ENCODE measurements at regions not wholly inside any gene's neighbourhood (a gene's known extent, or its start where the extent isn't known, plus 50 kb on each side); places are given as distances from the start of the nearest gene placed in this dataset.
"Not testable (repeated sequence)": the region's sequence is repeated elsewhere in the genome, so short reads cannot be mapped to it uniquely, and the experiment has no call there.

- Mint-ChIP-seq H3K36me3 (peaks cover 0 to 13% (median 0%) of the 10 kb centered on the region in 3 donors), H3K4me1 (no peaks in the 10 kb centered on the region), H3K4me3 (no peak overlapping the region), H3K27me3 (no peaks in the 10 kb centered on the region), H3K27ac (no peak overlapping the region), H3K9me3 (peaks cover 10 to 46% (median 20%) of the 10 kb centered on the region in 9 donors)
- no peak for ATAC-seq
- POLR2A ChIA-PET = no interaction called here
- no peak for DNase-seq
Measured at GRCh38 chr5:144638787-144639186, 468.1 kb downstream of the KCTD16 start.

GRCh38 chr5:144634138-144634537, 463.5 kb downstream of the KCTD16 start:
- no peak for DNase-seq
- POLR2A ChIA-PET = no interaction called here
- Mint-ChIP-seq H3K9me3 (peaks cover 21 to 68% (median 32%) of the 10 kb centered on the region in 9 donors), H3K27me3 (no peaks in the 10 kb centered on the region), H3K4me1 (no peaks in the 10 kb centered on the region), H3K36me3 (peaks cover 0 to 31% (median 2%) of the 10 kb centered on the region in 3 donors), H3K4me3 (no peak overlapping the region), H3K27ac (no peak overlapping the region)
- no peak for ATAC-seq

DNA sequence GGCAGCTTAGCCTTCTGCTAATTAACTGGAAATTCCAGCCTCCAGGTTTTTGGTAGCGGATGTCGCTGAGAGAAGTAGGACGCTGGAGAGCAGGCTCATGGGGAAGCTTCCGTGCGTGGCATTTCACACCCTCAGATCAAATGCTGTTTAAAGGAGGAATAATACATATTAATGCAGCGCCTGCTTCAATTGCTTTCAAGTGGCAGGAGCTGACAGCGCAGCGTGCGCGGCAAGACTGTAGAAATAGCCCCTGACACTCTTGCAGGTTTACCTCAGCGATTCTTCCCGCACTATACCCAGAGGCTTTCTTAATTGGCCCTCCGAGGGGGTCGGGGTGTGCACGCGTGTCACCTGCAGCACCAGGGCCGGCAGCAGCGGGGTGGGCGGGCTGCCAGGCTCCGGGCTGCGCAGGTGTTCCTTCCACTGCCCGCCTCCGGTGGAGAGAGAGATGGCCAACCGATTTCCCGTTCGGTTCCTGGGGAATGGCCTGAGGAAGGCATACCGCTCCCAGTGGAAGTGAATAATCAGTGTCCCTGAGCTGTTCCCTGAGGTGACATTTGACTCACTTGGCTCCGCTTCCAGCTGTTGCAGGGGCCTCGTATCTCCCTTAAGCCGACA, 427.9 kb downstream of the KCTD16 start:
- ATAC-seq (no peak), DNase-seq (no peak)
- POLR2A ChIA-PET = interaction anchor here (0.7 kb wide), 1 partner anchor 623 kb away, joined by 9 read pairs; no protein-coding TSS in a partner anchor
- H3K4me3 Mint-ChIP-seq = no peak overlapping the region
- peaks cover 0 to 10% (median 7%) of the 10 kb centered on the region in 9 donors for H3K9me3 Mint-ChIP-seq
- peaks cover 0 to 5% (median 0%) of the 10 kb centered on the region in 3 donors for H3K36me3 Mint-ChIP-seq
- peaks cover 1 to 21% (median 5%) of the 10 kb centered on the region in 5 donors for H3K27me3 Mint-ChIP-seq
- no peaks in the 10 kb centered on the region for H3K4me1 Mint-ChIP-seq
- H3K27ac Mint-ChIP-seq = peak overlapping the region in 1 of 10 donors; percentile 65

- POLR2A ChIA-PET = no interaction called here
- peaks cover 1 to 21% (median 5%) of the 10 kb centered on the region in 5 donors for H3K27me3 Mint-ChIP-seq
- no peak overlapping the region for H3K27ac Mint-ChIP-seq
- no peak overlapping the region for H3K4me3 Mint-ChIP-seq
- DNase-seq (no peak), ATAC-seq (no peak)
- no peaks in the 10 kb centered on the region for H3K4me1 Mint-ChIP-seq
- H3K36me3 Mint-ChIP-seq = peaks cover 0 to 5% (median 0%) of the 10 kb centered on the region in 3 donors
- H3K9me3 Mint-ChIP-seq = peaks cover 0 to 14% (median 6%) of the 10 kb centered on the region in 9 donors
Measured at GRCh38 chr5:144596517-144596916, 425.8 kb downstream of the KCTD16 start.

DNA sequence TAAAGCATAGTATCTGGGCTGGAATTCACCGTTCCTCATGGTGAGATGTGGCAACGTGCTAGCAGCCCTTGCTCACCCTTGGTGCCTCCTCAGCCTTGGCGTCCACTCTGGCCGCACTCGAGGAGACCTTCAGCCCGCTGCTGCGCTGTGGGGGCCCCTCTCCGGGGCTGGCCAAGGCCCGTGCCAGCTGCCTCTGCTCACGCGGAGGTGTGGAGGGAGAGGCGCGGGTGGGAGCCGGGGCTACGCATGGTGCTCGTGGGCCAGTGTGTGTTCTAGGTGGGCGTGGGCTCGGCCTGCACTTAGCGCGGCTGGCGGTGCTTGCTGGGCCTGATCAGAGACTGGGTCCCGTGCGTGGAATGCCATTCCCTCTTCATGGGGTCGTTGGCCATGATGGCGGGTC, 424.2 kb downstream of the KCTD16 start:
- peaks cover 0 to 18% (median 5%) of the 10 kb centered on the region in 5 donors for H3K27me3 Mint-ChIP-seq
- no peaks in the 10 kb centered on the region for H3K4me1 Mint-ChIP-seq
- peaks cover 0 to 21% (median 9%) of the 10 kb centered on the region in 9 donors for H3K9me3 Mint-ChIP-seq
- peaks cover 0 to 5% (median 0%) of the 10 kb centered on the region in 3 donors for H3K36me3 Mint-ChIP-seq
- ATAC-seq = no peak
- H3K27ac Mint-ChIP-seq = no peak overlapping the region
- POLR2A ChIA-PET = no interaction called here
- no peak overlapping the region for H3K4me3 Mint-ChIP-seq
- DNase-seq = no peak

DNA sequence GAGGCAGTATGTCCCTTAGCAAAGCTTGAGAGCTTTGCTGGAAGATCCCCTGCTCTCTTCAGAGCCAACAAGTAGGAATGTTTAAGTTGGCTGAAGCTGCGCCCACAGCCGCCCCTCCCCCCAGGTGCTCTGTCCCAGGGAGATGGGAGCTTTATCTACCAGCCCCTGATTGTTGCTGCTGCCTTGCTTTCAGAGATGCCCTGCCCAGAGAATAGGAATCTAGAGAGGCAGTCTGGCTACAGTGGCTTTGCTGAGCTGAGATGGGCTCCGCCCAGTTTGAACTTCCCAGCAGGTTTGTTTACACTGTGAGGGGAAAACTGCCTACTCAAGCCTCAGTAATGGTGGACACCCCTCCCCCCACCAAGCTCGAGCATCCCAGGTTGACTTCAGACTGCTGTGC, 423.6 kb downstream of the KCTD16 start:
- H3K27me3 Mint-ChIP-seq = peaks cover 0 to 11% (median 2%) of the 10 kb centered on the region in 5 donors
- DNase-seq, ATAC-seq, H3K4me3 Mint-ChIP-seq, H3K27ac Mint-ChIP-seq, H3K36me3 Mint-ChIP-seq, H3K4me1 Mint-ChIP-seq, POLR2A ChIA-PET: not testable (repeated sequence)
- H3K9me3 Mint-ChIP-seq = peaks cover 0 to 25% (median 7%) of the 10 kb centered on the region in 9 donors

- Mint-ChIP-seq H3K4me3 (no peak overlapping the region), H3K27me3 (no peaks in the 10 kb centered on the region), H3K36me3 (no peaks in the 10 kb centered on the region), H3K4me1 (no peaks in the 10 kb centered on the region), H3K9me3 (peaks cover 0 to 17% (median 3%) of the 10 kb centered on the region in 9 donors), H3K27ac (no peak overlapping the region)
- ATAC-seq (no peak), DNase-seq (no peak)
- POLR2A ChIA-PET = no interaction called here
Measured at GRCh38 chr5:144585681-144586080, 415.0 kb downstream of the KCTD16 start.

- no peaks in the 10 kb centered on the region for H3K27me3 Mint-ChIP-seq
- H3K27ac Mint-ChIP-seq = no peak overlapping the region
- ATAC-seq = no peak
- H3K36me3 Mint-ChIP-seq = no peaks in the 10 kb centered on the region
- H3K9me3 Mint-ChIP-seq = peaks cover 0 to 11% (median 3%) of the 10 kb centered on the region in 9 donors
- DNase-seq = no peak
- no peaks in the 10 kb centered on the region for H3K4me1 Mint-ChIP-seq
- POLR2A ChIA-PET = no interaction called here
- H3K4me3 Mint-ChIP-seq = no peak overlapping the region
Measured at GRCh38 chr5:144583541-144584449, 413.1 kb downstream of the KCTD16 start.

DNA sequence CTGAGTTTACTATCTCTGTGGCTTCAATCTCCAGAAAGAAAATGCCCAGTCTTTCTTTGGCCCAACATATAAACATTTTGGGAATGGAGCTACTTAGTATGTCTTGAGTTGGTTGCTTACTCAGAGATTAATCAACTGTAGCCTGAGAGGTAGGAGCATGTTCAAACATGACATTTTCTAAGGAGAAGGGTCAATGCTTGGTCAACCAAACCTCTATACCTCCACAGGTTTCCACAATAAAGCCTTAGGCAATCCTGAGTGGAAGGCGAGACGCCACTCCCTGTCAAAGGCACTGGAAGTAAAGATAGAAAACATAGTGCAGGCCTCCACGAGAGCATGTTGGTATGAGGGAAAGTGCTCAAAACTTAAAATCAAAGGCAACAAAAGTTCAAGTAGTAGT, 411.4 kb downstream of the KCTD16 start:
- Mint-ChIP-seq H3K27me3 (no peaks in the 10 kb centered on the region), H3K36me3 (no peaks in the 10 kb centered on the region), H3K27ac (no peak overlapping the region), H3K4me1 (no peaks in the 10 kb centered on the region), H3K4me3 (no peak overlapping the region), H3K9me3 (peaks cover 0 to 9% (median 3%) of the 10 kb centered on the region in 9 donors)
- DNase-seq (no peak), ATAC-seq (no peak)
- POLR2A ChIA-PET = no interaction called here

DNA sequence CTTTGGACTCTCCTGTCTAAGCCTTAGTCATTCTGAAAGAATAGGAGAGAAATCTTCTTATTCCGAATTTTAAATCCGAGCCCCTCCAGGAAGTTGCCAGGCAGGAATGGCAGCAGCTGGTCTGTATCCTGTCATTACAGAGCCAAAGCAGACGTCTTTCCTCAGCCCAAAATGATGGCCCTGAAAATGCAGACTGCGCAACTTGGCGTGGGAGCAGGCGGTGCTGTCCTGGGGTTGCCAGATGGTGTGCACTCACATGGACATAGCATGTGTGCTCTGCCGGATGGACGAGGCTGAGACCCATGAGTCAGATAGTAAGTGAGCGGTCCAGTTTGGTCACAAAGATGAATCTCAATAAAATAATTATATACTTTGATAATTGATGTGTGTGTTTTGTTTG, 410.4 kb downstream of the KCTD16 start:
- peaks cover 0 to 9% (median 2%) of the 10 kb centered on the region in 9 donors for H3K9me3 Mint-ChIP-seq
- H3K36me3 Mint-ChIP-seq = no peaks in the 10 kb centered on the region
- ATAC-seq (no peak), DNase-seq (no peak)
- no peak overlapping the region for H3K27ac Mint-ChIP-seq
- no peaks in the 10 kb centered on the region for H3K27me3 Mint-ChIP-seq
- H3K4me1 Mint-ChIP-seq = no peaks in the 10 kb centered on the region
- no peak overlapping the region for H3K4me3 Mint-ChIP-seq
- POLR2A ChIA-PET = no interaction called here

- POLR2A ChIA-PET = no interaction called here
- Mint-ChIP-seq H3K36me3 (no peaks in the 10 kb centered on the region), H3K27ac (no peak overlapping the region), H3K9me3 (peaks cover 0 to 16% (median 4%) of the 10 kb centered on the region in 9 donors), H3K27me3 (no peaks in the 10 kb centered on the region), H3K4me3 (no peak overlapping the region), H3K4me1 (no peaks in the 10 kb centered on the region)
- ATAC-seq = no peak
- no peak for DNase-seq
Measured at GRCh38 chr5:144577676-144578075, 407.0 kb downstream of the KCTD16 start.

- ATAC-seq = no peak
- POLR2A ChIA-PET = no interaction called here
- no peak for DNase-seq
- Mint-ChIP-seq H3K4me3 (no peak overlapping the region), H3K4me1 (no peaks in the 10 kb centered on the region), H3K36me3 (no peaks in the 10 kb centered on the region), H3K27ac (no peak overlapping the region), H3K9me3 (peaks cover 0 to 17% (median 7%) of the 10 kb centered on the region in 9 donors), H3K27me3 (no peaks in the 10 kb centered on the region)
Measured at GRCh38 chr5:144575736-144576135, 405.1 kb downstream of the KCTD16 start.

- DNase-seq (no peak), ATAC-seq (no peak)
- H3K27ac Mint-ChIP-seq = no peak overlapping the region
- peaks cover 0 to 3% (median 0%) of the 10 kb centered on the region in 5 donors for H3K27me3 Mint-ChIP-seq
- H3K4me1 Mint-ChIP-seq = no peaks in the 10 kb centered on the region
- peaks cover 5 to 44% (median 31%) of the 10 kb centered on the region in 9 donors for H3K9me3 Mint-ChIP-seq
- POLR2A ChIA-PET = no interaction called here
- no peak overlapping the region for H3K4me3 Mint-ChIP-seq
- peaks cover 0 to 18% (median 0%) of the 10 kb centered on the region in 3 donors for H3K36me3 Mint-ChIP-seq
Measured at GRCh38 chr5:144567421-144567780, 396.7 kb downstream of the KCTD16 start.
